ENCODE measurements at regions not wholly inside any gene's neighbourhood (a gene's known extent, or its start where the extent isn't known, plus 50 kb on each side); places are given as distances from the start of the nearest gene placed in this dataset.

- no peaks in the 10 kb centered on the region for H3K36me3 ChIP-seq (replicated peaks in 1 of 2; ENCODE audit: control insufficient read depth in 1 of 2, insufficient read depth in 2 of 2, low read length in 2 of 2)
- no peak overlapping the region for H3K9ac ChIP-seq (ENCODE audit: insufficient read depth, low read depth, low read length)
- no peaks in the 10 kb centered on the region for H3K79me2 ChIP-seq (ENCODE audit: insufficient read depth, low read length)
- ATAC-seq (no peak), DNase-seq (ENCODE audit: low spot score) (no peak), FAIRE-seq (no peak)
- in situ Hi-C loops (cut with HindIII; ENCODE audit: extremely low pct_ligation_motif_present, low pct_unique_long_range_greater_than_20kb) (no loop called here), intact Hi-C loops (cut with micrococcal nuclease; ENCODE audit: unreplicated experiment) (no loop called here)
- H3K27ac ChIP-seq (ENCODE audit: extremely low read length, insufficient read depth, low read length), result no peak overlapping the region
- H3K27me3 ChIP-seq (ENCODE audit: control insufficient read depth in 1 of 2, insufficient read depth in 2 of 2, low read length in 2 of 2), result peaks cover 2 to 40% of the 10 kb centered on the region in 2 experiments; a peak in 3 of 5 replicates
- BruUV-seq (replicated peaks), result no TSS peak
- no peaks in the 10 kb centered on the region for H3K9me3 ChIP-seq (ENCODE audit: low read length)
- H3K4me3 ChIP-seq (replicated peaks in 1 of 3; ENCODE audit: insufficient read depth in 1 of 3, low read depth in 2 of 3, low read length in 3 of 3), result no peak overlapping the region
- no peaks in the 10 kb centered on the region for H3K4me1 ChIP-seq (ENCODE audit: insufficient read depth, low read length)
- ChIA-PET CTCF (ENCODE audit: low intra/inter-chr PET ratio, low total read pairs) (no interaction called here), POLR2A (no interaction called here)
- H2AFZ ChIP-seq (ENCODE audit: low read length), result no peak overlapping the region
- no peak overlapping the region for H3K4me2 ChIP-seq (ENCODE audit: low read depth, low read length)
- TF ChIP-seq CREB1 (IDR thresholded peaks at IDR 0.05) (no peak), CREB1 (CRISPR knock-in tag; IDR thresholded peaks at IDR 0.05) (no peak), BRCA1 (CRISPR knock-in tag; IDR thresholded peaks at IDR 0.05) (no peak), ZNF562 (CRISPR knock-in tag; IDR thresholded peaks at IDR 0.05; ENCODE audit: borderline replicate concordance) (no peak), HDAC1 (CRISPR knock-in tag; IDR thresholded peaks at IDR 0.05) (no peak), ZBTB44 (CRISPR knock-in tag; IDR thresholded peaks at IDR 0.05) (no peak), TAF1 (CRISPR knock-in tag; IDR thresholded peaks at IDR 0.05) (no peak), ZNF687 (CRISPR knock-in tag; IDR thresholded peaks at IDR 0.05) (no peak), ELK4 (CRISPR knock-in tag; IDR thresholded peaks at IDR 0.05; ENCODE audit: borderline replicate concordance) (no peak), MBD4 (IDR thresholded peaks at IDR 0.05; ENCODE audit: borderline replicate concordance, low read length) (no peak), KDM5B (CRISPR knock-in tag; IDR thresholded peaks at IDR 0.05; ENCODE audit: borderline replicate concordance) (no peak), JARID2 (CRISPR knock-in tag; IDR thresholded peaks at IDR 0.05; ENCODE audit: insufficient replicate concordance) (no peak)
- 51% methylated on average over 5 of the region's 5 CpGs for WGBS (ENCODE audit: low lambda C conversion rate)
- no peaks in the 10 kb centered on the region for H4K20me1 ChIP-seq (ENCODE audit: insufficient read depth, low read length)
These were observed 138.4 kb downstream of the TFCP2L1 start for GRCh38 chr2:121146630-121147029.

Data from HepG2 (cell line).